Forelimb muscle (tissue), 1 donor: ENCODE measurements at regions not wholly inside any gene's neighbourhood (a gene's known extent, or its start where the extent isn't known, plus 50 kb on each side); places are given as distances from the start of the nearest gene placed in this dataset.
"Not testable (repeated sequence)": the region's sequence is repeated elsewhere in the genome, so short reads cannot be mapped to it uniquely, and the experiment has no call there.

ENCODE experiments used
- DNase-seq: peaks from one replicate; pipeline ENCODE4 v3.0.0-alpha.2; 2013; ENCODE audit warnings: low read depth

DNA sequence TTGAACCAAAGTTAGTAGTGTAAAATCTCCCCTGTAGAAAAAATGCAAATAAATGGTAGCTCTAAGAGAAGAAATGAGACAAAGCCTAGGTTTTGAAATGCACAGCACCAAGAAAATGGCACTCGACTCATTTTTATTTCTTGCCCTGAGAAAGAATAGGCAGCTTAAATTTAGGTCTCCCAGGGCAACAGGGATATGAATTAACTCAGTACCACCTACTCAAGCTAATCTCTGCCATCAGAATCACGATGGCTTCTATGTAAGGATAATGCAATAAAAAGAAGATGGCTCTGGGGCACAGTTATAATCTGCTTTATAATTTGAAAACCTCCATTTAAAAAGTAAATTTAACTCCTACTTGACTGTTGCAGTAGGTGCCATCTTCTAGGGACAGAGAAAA, 1784.3 kb downstream of the LRRC4C start:
- no peak for DNase-seq

DNA sequence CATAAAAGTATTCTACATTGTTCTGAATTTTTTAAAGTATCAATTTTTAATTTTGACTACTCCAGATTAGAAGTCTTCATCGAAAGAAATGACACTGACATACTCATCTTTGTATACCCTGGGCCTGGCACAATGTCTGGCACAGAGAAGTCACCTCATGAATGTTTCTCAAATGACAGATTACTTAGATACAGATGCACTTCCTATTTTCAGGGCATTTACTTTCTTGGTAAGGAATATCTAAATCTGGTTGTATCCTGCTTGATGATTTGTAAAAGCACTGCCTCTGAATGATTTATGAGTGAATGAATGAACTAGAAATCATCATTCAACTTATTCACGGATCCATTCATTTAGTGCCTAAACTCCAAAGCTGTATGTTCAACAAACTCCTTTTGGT, 1784.7 kb downstream of the LRRC4C start:
- DNase-seq: no peak

DNA sequence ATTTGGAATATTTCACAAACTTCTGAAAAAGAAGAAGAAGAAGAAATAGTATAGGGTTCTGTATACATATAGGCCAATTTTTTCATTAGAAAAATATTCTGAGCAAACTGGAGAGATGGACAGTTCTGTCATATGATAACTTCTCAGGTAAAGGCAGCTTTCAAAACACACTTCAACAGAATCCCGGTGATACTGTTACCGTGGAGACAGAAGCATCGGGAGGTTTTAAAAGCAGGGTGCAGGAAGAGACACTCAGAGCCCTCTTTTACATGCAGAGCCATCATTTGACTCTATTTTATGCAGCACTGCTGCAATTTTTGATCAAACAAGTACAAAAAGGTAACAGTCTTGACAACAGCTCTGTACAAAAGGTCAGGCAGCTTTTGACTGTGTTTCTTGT, 1785.4 kb downstream of the LRRC4C start:
- no peak for DNase-seq

DNA sequence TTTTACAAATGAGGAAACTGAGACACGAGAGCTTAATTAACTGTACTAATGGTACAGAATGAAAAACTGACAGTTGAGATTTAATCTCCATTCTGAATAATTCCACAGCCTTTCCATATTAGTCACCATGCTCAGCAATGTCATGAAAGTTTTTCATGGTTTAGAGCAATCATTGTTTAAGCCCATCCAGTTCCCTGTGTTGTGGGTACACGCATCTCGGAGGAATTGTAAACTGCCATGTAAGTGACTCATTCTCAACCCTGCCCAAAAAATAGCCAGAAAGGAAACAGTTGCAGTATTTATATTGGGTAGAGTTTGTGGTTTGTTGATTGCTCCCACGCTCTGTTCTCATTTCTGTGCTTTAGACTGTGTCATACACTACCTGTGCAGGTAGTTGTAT, 1790.8 kb downstream of the LRRC4C start:
- DNase-seq: no peak

DNA sequence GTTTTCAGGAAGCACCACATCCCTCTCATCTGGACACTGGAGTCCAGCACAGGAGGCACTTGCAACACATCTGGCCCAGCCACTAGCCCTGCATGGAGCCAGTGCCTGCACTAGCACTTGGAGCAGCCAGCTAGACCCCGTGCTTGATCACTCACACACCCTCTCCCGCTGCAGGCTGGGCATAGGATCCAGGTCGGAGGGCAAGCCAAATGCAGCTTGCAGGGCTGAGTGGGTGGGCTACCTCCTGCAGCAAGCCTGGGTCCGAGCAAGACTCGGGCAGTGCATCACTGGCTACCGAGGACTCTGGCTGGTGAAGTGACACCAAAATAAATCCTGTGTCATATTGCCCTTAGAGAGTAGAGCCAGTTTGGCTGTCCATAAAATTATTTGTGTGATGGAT, 1795.4 kb downstream of the LRRC4C start:
- DNase-seq: no peak

DNA sequence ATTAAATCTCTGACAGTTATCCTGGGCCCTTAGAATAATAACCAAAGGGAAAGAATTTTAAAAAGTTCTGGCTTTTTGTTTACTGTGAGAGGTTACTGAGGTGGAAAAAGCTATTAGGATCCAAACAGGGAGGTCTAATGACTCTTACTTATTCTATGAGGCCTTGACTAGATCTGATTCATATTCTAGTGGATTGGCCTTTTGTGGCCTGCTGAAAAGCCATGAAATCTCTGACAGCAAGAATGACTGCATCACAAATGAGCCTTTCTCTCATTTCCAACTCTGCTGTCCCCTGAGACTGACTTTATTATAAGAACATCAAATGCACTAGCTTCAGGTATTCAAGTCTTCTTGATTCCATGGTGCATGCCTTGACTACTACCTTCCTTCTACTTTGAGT, 1797.6 kb downstream of the LRRC4C start:
- DNase-seq: no peak

DNA sequence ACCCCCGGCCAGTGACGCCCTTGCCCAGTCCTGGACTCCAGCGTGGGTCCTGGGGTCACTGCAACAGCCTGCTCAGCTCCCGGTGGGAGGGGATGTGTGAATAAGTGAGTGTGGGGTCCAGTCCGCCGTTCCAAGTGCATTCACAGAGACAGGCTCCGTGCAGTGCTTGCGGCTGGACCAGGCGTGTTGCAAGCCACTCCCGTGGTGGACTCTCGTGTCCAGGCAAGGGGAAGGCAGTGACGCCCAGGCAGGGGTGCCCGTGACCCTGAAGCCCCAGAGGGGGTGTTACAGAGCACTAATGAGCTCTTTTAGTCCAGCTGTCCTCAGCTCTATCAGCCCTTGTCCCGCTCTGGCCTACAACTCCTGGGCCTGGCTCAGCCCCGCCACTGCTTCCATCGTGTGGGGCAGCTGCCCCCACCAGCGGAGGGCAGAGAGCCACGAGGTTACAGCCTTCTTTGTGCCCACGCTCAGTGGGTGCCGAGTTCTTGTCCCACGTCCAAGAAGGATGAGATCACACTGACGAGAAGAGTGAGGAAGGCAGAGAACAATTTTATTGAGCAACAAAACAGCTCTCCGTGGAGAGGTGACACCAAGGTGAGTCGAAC, 1807.5 kb downstream of the LRRC4C start:
- no peak for DNase-seq

DNA sequence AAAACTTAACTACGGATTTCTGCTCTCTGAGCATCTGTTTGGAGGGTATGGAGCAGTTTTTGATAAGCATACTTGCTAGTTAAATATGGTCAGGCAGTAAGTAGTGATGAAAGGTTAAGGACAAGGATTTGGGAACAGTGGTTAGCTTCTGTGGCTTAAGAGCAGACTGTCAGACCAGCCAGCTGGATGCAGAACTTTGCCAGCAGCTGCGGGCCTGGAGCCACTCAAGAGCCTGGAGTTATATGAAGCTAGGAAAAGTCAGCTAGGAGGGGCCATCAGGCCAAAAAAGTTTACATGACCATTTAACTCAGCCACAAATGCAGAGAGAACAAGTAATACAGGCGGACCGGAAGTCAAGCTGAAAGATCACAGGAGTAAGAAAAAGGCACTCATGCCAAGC, 1817.7 kb downstream of the LRRC4C start:
- no peak for DNase-seq

DNA sequence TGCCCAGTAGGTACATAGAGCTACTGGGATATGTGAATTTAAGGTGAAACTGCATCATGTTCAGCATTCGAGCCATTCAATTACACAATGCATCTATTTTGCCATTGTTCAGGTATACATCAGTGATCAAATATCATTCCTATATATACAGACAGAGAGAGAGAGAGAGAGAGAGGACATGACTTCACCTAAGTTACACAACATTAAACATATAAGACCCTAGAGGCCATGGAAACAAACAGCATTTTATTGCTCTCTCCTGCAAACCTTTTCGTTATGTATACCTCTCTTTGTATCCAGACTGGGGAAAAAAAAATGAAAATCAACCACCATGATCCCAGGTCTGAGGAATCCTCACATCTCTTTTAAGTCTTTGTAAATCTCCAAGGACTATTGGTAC, 1829.1 kb downstream of the LRRC4C start:
- no peak for DNase-seq

DNA sequence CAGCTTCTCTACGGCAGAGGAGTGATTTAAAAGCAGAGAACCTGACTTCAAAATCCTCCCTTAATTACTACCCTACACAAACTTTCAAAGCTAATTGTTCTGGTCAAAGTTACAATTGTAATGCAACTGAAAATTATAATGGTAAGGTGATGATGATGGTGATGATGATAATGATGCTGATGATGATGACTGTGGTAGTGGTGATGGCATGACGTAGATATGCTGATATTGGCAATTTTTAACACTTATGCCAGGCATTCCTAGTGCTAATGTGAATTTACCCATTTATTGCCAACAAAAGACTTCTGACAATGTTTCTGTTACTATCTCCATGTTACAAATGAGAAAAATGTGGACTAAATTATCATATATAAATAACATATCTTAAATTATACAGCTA, 1831.1 kb downstream of the LRRC4C start:
- DNase-seq: no peak

DNA sequence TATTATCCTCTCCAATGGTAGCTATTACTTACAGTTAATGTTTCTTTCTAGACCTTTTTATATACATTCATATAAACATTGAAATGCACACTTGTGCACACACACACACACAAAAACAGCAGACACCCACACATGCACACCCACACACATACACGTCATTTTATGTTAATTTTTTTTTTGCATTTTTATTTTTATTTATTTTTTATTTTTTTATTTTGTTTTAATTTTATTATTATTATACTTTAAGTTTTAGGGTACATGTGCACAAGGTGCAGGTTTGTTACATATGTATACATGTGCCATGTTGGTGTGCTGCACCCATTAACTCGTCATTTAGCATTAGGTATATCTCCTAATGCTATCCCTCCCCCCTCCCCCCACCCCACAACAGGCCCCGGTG, 1839.1 kb downstream of the LRRC4C start:
- not testable (repeated sequence) for DNase-seq

DNA sequence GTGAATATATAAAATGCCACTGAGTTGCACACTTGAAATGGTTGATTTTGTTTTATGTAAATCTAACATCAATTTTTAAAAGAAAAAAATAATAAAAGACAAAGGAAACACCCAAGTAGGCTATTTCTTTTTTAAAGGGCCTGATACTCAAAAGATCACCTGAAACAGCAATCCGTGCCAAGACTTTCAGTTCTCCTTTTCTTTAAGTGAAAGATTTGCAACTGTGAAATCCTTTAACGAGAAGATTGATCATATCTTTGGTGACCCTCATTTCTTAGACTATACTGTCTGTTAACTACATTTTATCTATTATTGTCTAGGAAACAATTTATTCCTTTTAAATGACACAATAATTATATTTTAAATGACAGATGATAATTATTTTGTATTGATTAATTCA, 1841.5 kb downstream of the LRRC4C start:
- DNase-seq: no peak

DNA sequence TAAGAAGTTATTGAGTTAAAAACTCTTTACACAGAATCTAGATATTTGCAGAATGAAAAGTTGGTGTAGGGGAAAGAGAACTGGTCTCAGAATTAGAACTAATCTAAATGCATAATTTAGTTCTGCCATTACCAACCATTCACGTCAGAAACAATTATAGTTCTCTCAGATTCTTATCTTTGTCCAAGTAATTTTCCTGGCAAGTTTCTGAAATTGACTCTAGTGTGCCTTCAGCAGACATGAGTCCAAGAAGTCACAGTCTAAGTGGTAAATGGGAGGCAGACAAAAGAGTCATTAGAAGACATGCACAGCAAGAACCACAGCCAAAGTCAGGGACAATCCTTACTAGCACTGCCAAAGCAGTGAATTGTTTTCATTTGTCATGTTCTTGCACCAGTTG, 1870.1 kb downstream of the LRRC4C start:
- DNase-seq: no peak

DNA sequence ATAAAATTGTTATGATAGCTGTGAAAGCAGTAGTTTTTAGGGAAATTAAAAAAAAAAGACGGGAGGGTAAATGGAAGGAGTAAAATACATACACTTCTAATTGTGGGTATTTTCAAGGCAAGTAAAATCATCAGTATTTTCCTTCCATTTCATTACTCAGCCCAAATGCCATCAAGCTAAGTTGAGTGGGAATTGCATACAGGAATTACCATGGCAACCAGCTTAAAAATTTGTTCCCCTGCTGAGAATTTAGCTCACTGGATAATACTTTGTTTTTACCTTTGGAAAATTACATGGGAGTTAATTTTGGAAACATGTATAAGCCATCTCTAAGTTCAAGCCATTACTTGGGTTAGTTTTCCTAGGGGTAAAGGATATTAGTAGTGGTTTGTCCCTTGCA, 1873.4 kb downstream of the LRRC4C start:
- no peak for DNase-seq

DNA sequence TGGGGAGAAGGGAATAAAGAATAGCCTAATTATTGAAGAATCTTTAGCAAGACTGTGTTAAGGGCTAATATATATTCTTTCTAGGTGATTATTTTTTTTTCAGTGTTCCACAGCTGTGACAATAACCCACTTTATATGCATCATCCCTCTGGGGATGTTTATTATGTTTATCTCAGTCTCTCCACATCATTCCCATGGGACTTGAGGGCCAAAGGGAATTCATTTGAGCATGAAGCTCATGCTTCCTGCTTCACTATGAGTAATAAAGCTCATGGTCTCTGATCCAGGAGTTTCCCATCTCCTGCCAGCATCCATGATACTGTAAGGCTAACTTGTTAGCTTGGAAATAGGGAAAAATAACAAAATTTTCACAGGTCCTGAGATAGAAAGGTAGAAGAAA, 1888.4 kb downstream of the LRRC4C start:
- DNase-seq: no peak

DNA sequence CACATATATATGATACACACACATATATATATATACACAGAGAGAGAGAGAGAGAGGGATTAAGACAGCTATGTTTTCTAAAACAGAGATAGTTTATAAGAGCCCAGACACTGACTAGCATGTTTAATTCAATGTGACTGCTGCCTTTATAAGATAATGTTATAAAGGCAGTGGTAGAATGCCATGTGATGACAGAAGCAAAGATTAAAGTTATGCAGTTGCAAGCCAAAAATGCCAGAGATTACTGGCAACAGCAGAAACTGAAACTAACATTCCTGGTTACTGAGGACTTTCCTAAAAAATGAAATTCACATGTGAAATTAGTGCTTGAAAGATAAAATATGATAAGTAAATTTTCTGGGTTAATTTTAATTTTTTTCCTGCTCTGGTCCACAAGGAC, 1888.9 kb downstream of the LRRC4C start:
- DNase-seq: no peak

DNA sequence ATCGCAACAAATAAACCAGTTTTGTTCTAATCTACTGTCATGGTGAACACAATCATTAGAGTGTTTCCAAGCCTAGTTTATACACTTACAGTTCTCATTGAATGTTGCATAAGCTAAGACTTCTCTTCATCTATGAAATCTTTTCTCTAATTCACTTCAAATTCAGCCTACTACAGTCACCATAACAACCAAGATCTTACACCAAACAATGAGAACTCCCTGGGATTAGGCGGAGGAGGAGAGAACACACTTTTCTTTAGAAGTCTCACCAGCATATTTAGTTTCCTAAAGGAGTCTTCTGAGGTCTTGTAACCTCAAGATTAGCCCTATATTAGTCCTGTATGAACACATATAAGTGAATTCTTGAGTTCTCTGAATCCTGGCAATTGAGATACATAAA, 1889.7 kb downstream of the LRRC4C start:
- peak; percentile 1 for DNase-seq

DNA sequence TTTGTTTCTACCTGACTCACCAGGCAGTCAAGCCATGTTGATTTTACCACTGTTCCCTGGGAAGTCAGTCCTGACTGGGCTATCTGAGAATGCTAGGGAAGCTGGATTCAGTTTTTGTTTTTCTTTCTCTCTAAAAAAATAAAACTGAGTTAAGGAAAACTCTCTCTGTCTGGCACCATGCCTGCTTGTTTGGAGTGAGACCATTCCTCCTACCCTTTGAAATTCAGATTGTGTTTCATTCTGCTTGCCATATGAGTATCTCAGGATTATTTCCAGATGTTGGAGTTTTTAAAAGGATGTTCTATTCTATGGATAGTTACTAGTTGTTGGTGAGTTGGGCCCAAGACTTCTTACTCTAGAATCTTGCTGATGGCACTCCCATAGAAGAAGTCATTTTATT, 1917.0 kb downstream of the LRRC4C start:
- peak; percentile 31 for DNase-seq

DNA sequence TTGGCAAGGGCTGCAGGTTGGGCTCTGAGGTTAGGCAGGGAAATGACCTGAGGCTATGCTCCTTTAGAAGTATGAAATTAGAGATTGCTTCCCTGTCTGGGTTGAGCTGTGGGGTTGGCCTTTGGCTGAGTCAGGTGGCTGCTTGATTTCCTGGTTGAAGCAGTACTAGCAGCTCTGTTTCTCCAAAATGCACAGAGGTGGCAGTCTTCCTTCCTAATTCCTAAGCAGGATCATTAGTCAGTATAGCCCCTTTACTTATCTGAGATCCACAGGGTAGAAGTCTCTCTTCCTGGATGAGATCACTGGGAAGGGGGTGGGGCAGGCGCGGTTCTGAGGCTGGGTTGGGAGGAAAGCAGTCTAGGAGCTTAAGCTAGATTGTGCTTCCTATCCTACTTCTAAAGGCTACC, 1917.5 kb downstream of the LRRC4C start:
- no peak for DNase-seq

DNA sequence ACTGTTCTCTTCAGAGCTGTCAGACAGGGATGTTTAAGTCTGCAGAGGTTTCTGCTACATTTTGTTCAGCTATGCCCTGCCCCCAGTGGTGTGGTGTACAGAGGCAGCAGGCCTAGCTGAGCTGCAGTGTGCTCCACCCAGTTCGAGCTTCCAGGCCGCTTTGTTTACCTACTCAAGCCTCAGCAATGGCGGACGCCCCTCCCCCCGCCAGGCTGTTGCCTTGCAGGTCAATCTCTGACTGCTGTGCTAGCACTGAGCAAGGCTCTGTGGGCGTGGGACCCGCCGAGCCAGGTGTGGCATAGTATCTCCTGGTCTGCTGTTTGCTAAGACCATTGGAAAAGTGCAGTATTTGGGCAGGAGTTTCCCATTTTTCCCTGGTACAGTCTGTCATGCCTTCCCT, 1923.1 kb downstream of the LRRC4C start:
- not testable (repeated sequence) for DNase-seq
